SU-DHL-6 (cell line): ENCODE measurements at regions not wholly inside any gene's neighbourhood (a gene's known extent, or its start where the extent isn't known, plus 50 kb on each side); places are given as distances from the start of the nearest gene placed in this dataset.

Experiments
- EZH2phosphoT487 ChIP-seq: fragments of 200-600 bp; sonication (generic), shearing (Covaris generic); conservative IDR thresholded peaks from 2 replicates; pipeline ENCODE4 v1.6.1; 2018; ENCODE audit warnings: mild to moderate bottlenecking, antibody characterized with exemption, low read length, moderate library complexity, mixed read lengths
- TF ChIP-seq, protein P1 (sequence below): fragments of 200-600 bp; sonication (generic); IDR thresholded peaks from one replicate; pipeline ENCODE4 v1.5.1; 2017; ENCODE audit warnings: antibody characterized with exemption, mild to moderate bottlenecking, low read length, moderate library complexity; ENCODE audit not compliant: insufficient read depth, poor library complexity, severe bottlenecking

GRCh38 chr7:25408876-25409275, 180.6 kb upstream of the NPVF start:
- TF ChIP-seq, protein P1, sequence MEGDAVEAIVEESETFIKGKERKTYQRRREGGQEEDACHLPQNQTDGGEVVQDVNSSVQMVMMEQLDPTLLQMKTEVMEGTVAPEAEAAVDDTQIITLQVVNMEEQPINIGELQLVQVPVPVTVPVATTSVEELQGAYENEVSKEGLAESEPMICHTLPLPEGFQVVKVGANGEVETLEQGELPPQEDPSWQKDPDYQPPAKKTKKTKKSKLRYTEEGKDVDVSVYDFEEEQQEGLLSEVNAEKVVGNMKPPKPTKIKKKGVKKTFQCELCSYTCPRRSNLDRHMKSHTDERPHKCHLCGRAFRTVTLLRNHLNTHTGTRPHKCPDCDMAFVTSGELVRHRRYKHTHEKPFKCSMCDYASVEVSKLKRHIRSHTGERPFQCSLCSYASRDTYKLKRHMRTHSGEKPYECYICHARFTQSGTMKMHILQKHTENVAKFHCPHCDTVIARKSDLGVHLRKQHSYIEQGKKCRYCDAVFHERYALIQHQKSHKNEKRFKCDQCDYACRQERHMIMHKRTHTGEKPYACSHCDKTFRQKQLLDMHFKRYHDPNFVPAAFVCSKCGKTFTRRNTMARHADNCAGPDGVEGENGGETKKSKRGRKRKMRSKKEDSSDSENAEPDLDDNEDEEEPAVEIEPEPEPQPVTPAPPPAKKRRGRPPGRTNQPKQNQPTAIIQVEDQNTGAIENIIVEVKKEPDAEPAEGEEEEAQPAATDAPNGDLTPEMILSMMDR, result no peak
- no peak for TF ChIP-seq EZH2phosphoT487
